Lower lobe of right lung (tissue), 2 donors: ENCODE measurements at regions not wholly inside any gene's neighbourhood (a gene's known extent, or its start where the extent isn't known, plus 50 kb on each side); places are given as distances from the start of the nearest gene placed in this dataset.
"Not testable (repeated sequence)": the region's sequence is repeated elsewhere in the genome, so short reads cannot be mapped to it uniquely, and the experiment has no call there.

Source experiments
- ATAC-seq, 2 donors: fragments of 200-7000 bp; cut with Tn5 transposase; one replicate each; pipeline ENCODE4 v1.9.1; 2020 to 2022; ENCODE audit warnings: mild to moderate bottlenecking in 2 of 2, moderate library complexity in 2 of 2
- DNase-seq: peaks from one replicate; pipeline ENCODE4 v3.0.0-alpha.2; 2020
- H3K27ac ChIP-seq: fragments of 200-600 bp; one replicate; pipeline ENCODE4 v1.8.0; 2022
- H3K27me3 ChIP-seq: fragments of 200-600 bp; one replicate; pipeline ENCODE4 v1.8.0; 2022; ENCODE audit warnings: low read depth
- H3K36me3 ChIP-seq: fragments of 200-600 bp; one replicate; pipeline ENCODE4 v1.8.0; 2022; ENCODE audit warnings: mild to moderate bottlenecking
- H3K4me1 ChIP-seq: fragments of 200-600 bp; one replicate; pipeline ENCODE4 v1.8.0; 2022
- H3K4me3 ChIP-seq: fragments of 200-600 bp; one replicate; pipeline ENCODE4 v1.8.0; 2022; ENCODE audit warnings: mild to moderate bottlenecking
- H3K9me3 ChIP-seq: fragments of 200-600 bp; one replicate; pipeline ENCODE4 v1.8.0; 2022
- intact Hi-C: fragments of 100-400 bp; cut with DNase I; formaldehyde crosslinking; loops from one replicate; pipeline ENCODE4 v1.11.0; 2022
- TF ChIP-seq, protein P1 (sequence below): fragments of 200-600 bp; IDR thresholded peaks from one replicate; pipeline ENCODE4 v1.8.0; 2022; ENCODE audit warnings: antibody characterized with exemption, mild to moderate bottlenecking
- donor health status: DM: no; HTN: yes; CAD: no; lungs with severe emphysema.

DNA sequence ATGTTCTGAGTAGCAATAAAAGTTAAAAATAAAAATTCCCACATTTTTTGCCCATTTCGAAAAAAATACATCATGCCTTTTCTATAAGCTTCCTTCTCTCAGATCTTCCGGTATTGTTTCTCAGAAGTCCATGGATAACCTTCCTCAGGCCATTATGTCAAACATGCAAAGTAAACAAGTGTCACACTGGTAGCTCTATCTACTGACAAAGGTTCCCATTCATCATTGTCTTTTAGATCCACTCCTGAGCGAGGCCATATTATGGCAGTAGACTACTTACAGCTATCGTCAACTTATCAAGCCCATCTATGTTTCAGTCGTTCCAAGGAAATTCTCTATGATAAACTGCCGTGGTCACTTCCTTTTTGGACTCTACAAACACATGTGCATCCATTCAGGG is 1068.2 kb downstream of the GLUD2 start:
- no peaks in the 10 kb centered on the region for H3K36me3 ChIP-seq
- ATAC-seq (no peak), DNase-seq (no peak)
- H3K9me3 ChIP-seq = no peaks in the 10 kb centered on the region
- no peak overlapping the region for H3K4me3 ChIP-seq
- H3K27ac ChIP-seq = no peak overlapping the region
- H3K27me3 ChIP-seq = no peaks in the 10 kb centered on the region
- no peaks in the 10 kb centered on the region for H3K4me1 ChIP-seq
- TF ChIP-seq, protein P1, sequence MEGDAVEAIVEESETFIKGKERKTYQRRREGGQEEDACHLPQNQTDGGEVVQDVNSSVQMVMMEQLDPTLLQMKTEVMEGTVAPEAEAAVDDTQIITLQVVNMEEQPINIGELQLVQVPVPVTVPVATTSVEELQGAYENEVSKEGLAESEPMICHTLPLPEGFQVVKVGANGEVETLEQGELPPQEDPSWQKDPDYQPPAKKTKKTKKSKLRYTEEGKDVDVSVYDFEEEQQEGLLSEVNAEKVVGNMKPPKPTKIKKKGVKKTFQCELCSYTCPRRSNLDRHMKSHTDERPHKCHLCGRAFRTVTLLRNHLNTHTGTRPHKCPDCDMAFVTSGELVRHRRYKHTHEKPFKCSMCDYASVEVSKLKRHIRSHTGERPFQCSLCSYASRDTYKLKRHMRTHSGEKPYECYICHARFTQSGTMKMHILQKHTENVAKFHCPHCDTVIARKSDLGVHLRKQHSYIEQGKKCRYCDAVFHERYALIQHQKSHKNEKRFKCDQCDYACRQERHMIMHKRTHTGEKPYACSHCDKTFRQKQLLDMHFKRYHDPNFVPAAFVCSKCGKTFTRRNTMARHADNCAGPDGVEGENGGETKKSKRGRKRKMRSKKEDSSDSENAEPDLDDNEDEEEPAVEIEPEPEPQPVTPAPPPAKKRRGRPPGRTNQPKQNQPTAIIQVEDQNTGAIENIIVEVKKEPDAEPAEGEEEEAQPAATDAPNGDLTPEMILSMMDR = no peak
- intact Hi-C loops = no loop called here

DNA sequence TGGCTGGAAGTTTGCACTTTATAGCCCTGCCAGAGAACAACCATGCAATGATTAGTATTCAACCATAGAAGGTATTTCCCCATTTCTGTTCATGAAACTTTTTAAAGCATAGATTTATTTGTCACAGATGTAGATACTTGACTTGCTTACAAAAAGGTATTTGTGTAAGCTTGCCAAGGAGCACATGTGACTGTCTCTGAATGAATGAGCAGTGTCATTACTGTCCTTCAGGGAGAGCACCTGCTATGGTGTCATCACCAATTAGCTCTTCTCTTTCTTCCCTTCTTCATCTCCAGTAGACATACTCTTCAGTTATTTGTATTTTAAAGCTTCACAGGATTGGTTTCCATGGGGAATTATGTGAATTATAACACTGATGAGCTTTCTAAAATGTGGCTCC is 1064.7 kb upstream of the GRIA3 start:
- H3K4me1 ChIP-seq = no peaks in the 10 kb centered on the region
- no peak overlapping the region for H3K4me3 ChIP-seq
- H3K9me3 ChIP-seq = no peaks in the 10 kb centered on the region
- TF ChIP-seq, protein P1 = no peak
- no peak overlapping the region for H3K27ac ChIP-seq
- intact Hi-C loops = no loop called here
- DNase-seq (no peak), ATAC-seq (no peak)
- no peaks in the 10 kb centered on the region for H3K36me3 ChIP-seq
- no peaks in the 10 kb centered on the region for H3K27me3 ChIP-seq

DNA sequence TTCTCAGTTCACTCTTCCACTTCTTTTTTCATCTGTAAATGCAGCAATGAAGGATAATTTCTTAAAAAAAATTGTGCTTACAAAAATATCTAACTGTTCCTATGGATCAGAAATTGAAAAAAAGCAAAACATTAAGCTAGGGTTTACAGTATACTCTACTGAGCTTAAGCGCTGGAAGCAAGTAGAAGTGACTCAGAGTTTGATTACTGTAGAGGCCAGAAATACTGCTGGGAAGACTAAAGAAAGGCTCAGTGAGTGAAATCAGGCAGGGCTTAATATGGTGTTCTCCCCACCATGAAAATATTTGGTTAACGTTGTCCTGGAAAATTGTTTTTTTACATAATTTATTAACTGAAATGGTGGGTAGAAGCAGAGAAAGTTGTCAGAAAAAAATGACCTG is 1061.8 kb upstream of the GRIA3 start:
- no peak for ATAC-seq
- intact Hi-C loops = no loop called here
- H3K4me1 ChIP-seq = no peaks in the 10 kb centered on the region
- DNase-seq = no peak
- TF ChIP-seq, protein P1 = no peak
- H3K27ac ChIP-seq = no peak overlapping the region
- no peaks in the 10 kb centered on the region for H3K36me3 ChIP-seq
- no peaks in the 10 kb centered on the region for H3K9me3 ChIP-seq
- no peak overlapping the region for H3K4me3 ChIP-seq
- no peaks in the 10 kb centered on the region for H3K27me3 ChIP-seq

DNA sequence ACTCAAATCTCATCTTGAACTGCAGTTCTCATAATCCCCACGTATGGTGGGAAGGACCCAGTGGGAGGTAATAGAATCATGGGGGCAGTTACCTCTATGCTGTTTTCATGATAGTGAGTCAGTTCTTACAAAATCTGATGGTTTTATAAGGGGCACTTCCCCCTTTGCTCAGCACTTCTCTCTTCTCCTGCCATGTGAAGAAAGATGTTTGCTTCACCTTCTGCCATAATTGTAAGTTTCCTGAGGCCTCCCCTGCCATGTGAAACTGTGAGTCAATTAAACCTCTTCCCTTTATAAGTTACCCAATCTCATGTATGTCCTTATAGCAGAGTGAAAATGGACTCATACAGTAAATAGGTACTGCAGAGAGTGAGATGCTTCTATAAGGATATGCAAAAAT is 1050.6 kb upstream of the GRIA3 start:
- intact Hi-C loops = no loop called here
- no peaks in the 10 kb centered on the region for H3K36me3 ChIP-seq
- no peak for DNase-seq
- no peak overlapping the region for H3K4me3 ChIP-seq
- H3K27me3 ChIP-seq = no peaks in the 10 kb centered on the region
- H3K27ac ChIP-seq = no peak overlapping the region
- no peaks in the 10 kb centered on the region for H3K4me1 ChIP-seq
- no peaks in the 10 kb centered on the region for H3K9me3 ChIP-seq
- TF ChIP-seq, protein P1 = no peak
- no peak for ATAC-seq

DNA sequence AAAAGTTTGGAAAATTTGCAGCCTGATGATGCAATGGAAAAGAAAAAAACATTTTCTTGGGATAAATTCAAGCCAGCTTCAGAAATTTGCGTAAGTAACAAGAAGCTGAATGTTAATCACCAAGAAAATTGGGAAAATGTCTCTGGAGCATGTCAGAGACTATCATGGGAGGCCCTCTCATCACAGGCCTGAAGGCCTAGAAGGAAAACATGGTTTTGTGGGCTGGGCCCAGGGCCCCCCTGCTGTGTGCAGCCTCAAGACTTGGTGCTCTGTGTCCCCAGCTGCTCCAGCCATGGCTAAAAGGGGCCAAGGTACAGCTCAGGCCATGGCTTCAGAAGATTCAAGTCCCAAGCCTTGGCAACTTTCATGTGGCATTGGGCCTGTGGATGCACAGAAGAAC is 1049.8 kb upstream of the GRIA3 start:
- DNase-seq (no peak), ATAC-seq (no peak)
- Histone ChIP-seq H3K4me1 (no peaks in the 10 kb centered on the region), H3K27ac (no peak overlapping the region), H3K36me3 (no peaks in the 10 kb centered on the region), H3K9me3 (no peaks in the 10 kb centered on the region), H3K27me3 (no peaks in the 10 kb centered on the region), H3K4me3 (no peak overlapping the region)
- intact Hi-C loops = no loop called here
- TF ChIP-seq, protein P1 = no peak

DNA sequence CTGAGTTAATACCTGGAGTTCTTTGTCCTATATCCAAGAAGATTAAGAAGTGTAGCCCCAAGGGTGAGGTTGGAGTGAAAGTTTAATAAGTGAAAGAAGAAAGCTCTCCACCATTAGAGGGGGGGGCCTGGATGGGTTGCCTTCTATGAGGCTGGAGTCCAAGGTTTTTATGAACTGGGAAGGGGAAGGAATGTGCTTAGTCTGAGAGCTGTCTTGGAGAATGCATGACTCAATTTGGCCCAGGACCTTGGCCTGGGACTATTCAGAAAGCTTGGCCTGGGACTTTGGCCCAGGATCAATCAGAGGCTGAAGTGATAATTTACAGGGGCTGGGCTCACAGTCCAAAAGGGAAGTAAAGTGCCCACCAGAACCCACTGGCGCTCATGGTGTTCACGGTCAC is 1049.0 kb upstream of the GRIA3 start:
- no peaks in the 10 kb centered on the region for H3K27me3 ChIP-seq
- ATAC-seq (no peak), DNase-seq (no peak)
- H3K36me3 ChIP-seq = no peaks in the 10 kb centered on the region
- no peaks in the 10 kb centered on the region for H3K4me1 ChIP-seq
- intact Hi-C loops = no loop called here
- H3K27ac ChIP-seq = no peak overlapping the region
- no peaks in the 10 kb centered on the region for H3K9me3 ChIP-seq
- TF ChIP-seq, protein P1 = no peak
- H3K4me3 ChIP-seq = no peak overlapping the region

DNA sequence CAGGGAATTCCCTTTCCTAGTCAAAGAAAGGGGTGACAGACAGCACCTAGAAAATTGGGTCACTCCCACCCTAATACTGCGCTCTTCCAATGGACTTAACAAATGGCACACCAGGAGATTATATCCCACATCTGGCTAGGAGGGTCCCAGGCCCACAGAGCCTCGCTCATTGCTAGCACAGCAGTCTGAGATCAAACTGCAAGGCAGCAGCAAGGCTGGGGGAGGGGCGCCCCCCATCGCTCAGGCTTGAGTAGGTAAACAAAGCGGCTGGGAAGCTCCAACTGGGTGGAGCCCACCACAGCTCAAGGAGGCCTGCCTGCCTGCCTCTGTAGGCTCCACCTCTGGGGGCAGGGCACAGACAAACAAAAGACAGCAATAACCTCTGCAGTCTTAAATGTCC is 1043.9 kb upstream of the GRIA3 start:
- H3K27me3 ChIP-seq, ATAC-seq, H3K27ac ChIP-seq, H3K4me3 ChIP-seq, H3K4me1 ChIP-seq, H3K36me3 ChIP-seq, H3K9me3 ChIP-seq, DNase-seq, intact Hi-C loops: not testable (repeated sequence)
